GM19372 (cell line): ENCODE measurements at regions not wholly inside any gene's neighbourhood (a gene's known extent, or its start where the extent isn't known, plus 50 kb on each side); places are given as distances from the start of the nearest gene placed in this dataset.

Source experiments
- ATAC-seq: cut with Tn5 transposase; IDR thresholded peaks from one replicate; pipeline ENCODE4 v1.9.1; 2021; ENCODE audit warnings: mild to moderate bottlenecking, low read depth, moderate library complexity; ENCODE audit not compliant: unreplicated experiment

DNA sequence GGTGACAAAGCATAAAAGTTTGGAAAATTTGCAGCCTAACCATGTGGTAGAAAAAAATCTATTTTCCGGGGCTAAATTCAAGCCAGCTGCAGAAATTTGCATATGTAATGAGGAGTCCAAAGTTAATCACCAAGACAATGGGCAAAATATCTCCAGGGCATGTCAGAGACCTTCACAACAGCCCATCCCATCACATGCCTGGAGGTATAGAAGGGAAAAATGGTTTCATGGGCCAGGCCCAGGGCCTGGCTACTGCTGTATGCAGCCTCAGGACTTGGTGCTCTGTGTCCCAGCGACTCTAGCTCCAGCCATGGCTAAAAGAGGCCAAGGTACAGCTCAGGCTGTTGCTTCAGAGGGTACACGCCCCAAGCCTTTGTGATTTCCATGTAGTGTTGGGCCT lies 655.8 kb upstream of the MGAT4C start:
- no peak for ATAC-seq

- no peak for ATAC-seq
Measured at GRCh38 chr12:86903159-86903558, 647.0 kb upstream of the MGAT4C start.

- ATAC-seq = no peak
Measured at GRCh38 chr12:86860776-86861175, 604.6 kb upstream of the MGAT4C start.

- no peak for ATAC-seq
Measured at GRCh38 chr12:86852451-86852850, 596.3 kb upstream of the MGAT4C start.

DNA sequence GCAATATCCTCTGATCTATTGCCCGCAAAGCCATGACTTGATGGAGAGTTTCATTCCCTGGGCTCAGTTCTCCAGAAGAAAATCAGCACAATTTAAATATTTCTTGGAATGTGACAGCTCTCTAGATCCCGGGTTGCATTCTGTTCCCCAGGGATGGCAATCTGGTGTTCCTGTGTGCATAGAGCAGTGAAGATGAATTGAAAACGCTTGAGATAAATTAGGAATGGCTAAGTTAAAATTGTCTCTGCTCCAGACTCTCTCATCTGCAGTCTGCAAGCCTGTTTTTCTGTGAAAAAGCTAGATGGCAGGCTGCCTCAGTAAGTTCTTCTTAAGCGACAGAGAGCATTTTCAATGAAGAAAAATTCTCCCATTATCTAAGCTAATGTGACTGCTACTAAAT lies 582.5 kb upstream of the MGAT4C start:
- no peak for ATAC-seq

DNA sequence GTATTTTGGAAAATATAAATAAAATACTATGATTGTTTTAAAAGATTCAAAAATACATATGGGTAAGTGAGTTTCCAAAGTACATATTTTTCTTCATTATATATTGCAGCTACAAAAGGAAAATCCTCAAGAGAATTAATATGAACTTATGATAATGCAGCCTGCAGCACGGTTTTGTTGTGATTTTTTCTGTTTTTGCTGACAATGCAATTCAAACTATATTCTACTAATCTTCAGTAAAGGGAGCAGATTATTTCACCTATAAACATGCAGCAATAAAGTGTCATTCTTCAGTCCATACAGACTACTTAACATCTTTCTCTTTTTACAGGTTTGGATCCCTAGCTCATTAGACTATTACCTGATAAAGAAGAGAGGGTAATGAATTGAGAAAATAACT lies 582.1 kb upstream of the MGAT4C start:
- ATAC-seq = no peak

DNA sequence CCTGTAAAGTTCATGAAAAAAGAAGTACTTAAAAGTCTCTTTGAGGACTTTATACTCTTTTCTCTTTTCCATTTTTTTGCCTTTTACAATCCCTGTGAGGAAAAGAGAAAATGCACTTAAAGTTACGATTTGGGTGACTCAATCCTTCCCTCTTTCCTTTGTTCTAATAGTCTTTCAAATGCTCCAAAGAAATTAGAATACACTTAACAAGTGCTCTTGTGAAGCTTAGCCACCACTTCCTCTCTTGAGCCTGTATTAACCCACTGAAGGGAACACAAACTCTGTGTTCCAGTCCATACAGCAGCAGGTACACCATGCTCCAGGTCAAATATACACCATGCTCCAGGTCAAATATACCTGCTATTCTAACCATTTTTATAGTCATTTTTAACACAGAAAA lies 581.1 kb upstream of the MGAT4C start:
- ATAC-seq = no peak

- no peak for ATAC-seq
Measured at GRCh38 chr12:86834217-86834616, 578.0 kb upstream of the MGAT4C start.

DNA sequence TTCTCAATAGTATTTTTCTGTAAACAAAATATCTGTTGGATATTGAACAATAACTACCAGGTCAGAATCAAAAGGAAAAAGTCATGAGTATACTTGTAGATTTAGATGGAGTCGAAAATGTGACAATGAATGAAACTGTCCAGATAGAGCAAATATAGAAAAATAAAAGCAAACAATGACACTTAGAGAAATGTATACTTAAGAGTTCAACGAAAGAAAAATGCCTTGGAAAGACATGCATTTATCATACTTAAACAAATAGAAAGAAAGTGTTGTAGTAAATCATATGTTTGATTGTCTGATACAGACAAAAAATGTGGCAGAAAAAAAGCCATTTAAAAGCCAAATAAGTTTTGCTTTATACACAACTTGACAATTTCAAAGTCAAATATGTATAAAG lies 571.2 kb upstream of the MGAT4C start:
- ATAC-seq = no peak

- ATAC-seq = no peak
Measured at GRCh38 chr12:86826051-86826450, 569.9 kb upstream of the MGAT4C start.

GRCh38 chr12:86801439-86801838 lies 545.2 kb upstream of the MGAT4C start:
- ATAC-seq = no peak

DNA sequence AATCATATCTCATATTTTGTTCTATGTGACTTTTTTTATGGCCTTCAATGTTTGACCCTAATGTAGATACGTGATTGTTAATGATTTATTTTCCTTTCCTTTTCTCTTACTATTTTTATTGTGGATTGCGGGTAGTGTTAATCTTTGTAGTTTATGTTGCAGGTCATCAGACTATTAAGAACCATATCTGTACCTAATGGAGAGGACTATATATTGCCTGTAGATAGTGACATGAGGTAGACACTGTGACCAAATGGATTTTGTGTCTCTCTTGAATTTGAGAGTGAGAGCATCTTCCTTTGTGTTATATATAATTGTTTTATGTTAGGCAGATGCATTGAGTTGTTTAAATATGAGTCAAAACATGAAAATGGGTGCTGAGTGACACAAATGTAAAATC lies 543.4 kb upstream of the MGAT4C start:
- no peak for ATAC-seq

DNA sequence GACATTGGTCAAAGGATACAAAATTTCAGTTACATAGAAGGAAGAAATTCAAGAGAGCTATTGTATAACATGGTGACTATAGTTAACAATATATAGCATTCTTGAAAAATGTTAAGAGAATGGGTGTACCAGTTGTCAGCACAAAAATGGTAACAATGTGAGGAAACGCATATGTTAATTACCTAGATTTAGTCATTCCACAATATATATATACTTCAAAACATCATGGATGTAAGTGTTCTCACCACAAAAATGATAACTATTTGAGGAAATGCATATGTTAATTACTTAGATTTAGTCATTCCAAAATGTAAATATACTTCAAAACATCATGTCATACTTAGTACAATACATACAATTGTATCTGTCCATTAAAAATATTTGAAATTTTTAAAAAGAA lies 540.4 kb upstream of the MGAT4C start:
- ATAC-seq = no peak

DNA sequence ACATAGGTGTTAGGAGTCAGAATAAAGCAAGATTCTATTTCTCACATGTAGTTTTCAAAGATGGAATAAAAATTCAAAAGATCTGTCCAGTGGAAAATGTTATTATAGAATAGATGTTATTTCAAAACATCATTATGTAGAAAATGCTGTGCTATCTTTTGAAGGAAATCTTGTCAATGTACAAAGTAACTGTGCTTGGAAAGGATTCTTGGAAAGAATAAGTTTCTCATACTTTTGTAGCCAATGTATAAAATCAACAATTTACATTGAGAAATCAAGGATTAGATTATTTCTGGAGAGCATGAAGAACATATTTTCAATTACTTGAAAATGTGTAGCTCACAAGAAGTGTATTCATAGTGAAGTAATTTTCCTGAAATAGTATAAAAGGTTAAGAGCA lies 532.5 kb upstream of the MGAT4C start:
- no peak for ATAC-seq

DNA sequence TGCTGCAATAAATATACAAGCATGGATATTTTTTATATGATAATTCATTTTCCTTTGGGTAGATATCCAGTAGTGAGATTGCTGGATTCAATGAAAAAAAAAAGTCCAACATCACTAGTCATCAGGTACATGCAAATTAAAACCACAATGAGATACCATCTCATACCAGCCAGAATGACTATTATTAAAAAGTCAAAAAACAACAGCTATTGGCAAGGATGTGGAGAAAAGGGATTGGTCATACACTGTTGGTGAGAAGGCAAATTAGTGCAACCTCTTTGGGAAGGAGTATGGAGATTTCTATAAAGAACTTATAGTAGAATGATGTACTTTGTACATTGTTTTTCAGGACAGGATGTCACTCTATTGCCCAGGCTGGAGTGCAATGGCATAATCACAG lies 531.2 kb upstream of the MGAT4C start:
- no peak for ATAC-seq

DNA sequence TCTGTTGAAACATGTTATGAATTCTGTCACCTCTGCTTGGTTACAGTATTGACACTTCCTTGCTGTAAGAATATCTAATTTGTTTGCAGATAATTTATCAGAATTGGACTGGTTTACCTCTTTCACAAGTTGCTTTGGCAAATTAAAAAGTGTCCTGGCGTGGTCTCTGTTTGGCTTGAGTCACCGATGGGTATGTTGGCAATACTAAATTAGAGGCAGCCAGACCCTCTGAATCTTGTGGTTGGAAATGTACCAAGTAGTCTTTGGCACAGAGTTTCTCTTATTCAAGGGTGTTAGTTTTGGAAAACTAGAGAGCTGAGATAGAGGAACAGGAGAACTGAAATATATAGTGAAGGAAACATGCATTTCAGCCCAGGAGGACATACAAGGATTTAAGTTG lies 521.1 kb upstream of the MGAT4C start:
- ATAC-seq = no peak

- no peak for ATAC-seq
Measured at GRCh38 chr12:86774841-86775388, 518.7 kb upstream of the MGAT4C start.

GRCh38 chr12:86772696-86773095 lies 516.5 kb upstream of the MGAT4C start:
- no peak for ATAC-seq

GRCh38 chr12:86770871-86771270 lies 514.7 kb upstream of the MGAT4C start:
- ATAC-seq = no peak

- ATAC-seq = no peak
Measured at GRCh38 chr12:86748894-86749293, 492.7 kb upstream of the MGAT4C start.

- ATAC-seq = no peak
Measured at GRCh38 chr12:86744547-86745212, 488.5 kb upstream of the MGAT4C start.

- ATAC-seq = no peak
Measured at GRCh38 chr12:86743875-86744536, 487.8 kb upstream of the MGAT4C start.
